ENCODE measurements at regions not wholly inside any gene's neighbourhood (a gene's known extent, or its start where the extent isn't known, plus 50 kb on each side); places are given as distances from the start of the nearest gene placed in this dataset.

DNA sequence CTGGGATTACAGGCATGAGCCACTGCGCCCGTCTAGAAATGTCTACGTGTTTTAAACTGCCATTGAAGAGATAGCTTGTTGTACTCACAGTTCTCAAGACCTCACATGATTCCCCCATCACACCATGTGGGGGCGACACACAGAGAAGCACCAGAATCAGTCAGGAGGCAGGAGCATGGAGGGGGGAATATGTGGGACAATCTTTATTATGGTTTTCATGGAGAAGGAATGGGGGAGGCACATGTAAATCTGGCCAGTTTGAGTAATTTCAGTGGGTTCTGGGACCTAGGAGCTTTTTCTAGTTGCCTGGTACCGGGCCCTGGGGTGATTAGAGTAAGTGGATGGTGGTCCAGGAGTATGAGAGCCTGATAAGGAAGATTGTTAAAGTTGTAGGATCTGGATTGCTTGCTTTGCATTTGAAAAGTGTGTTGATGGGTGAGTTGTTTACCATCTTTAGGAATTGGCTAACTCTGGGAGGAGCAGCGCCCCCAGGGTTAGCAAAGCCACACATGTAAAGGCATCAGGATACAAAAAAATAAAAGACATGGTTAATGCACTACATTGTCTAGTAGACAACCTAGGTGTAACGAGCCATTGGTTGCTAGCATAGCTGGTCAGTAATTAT is 85.4 kb upstream of the SLC13A1 start:
- no peak for TF ChIP-seq POLR2A (IDR thresholded peaks at IDR 0.05)
- no peak for TF ChIP-seq POLR2AphosphoS5 (IDR thresholded peaks at IDR 0.05)
- TF ChIP-seq, protein P1, sequence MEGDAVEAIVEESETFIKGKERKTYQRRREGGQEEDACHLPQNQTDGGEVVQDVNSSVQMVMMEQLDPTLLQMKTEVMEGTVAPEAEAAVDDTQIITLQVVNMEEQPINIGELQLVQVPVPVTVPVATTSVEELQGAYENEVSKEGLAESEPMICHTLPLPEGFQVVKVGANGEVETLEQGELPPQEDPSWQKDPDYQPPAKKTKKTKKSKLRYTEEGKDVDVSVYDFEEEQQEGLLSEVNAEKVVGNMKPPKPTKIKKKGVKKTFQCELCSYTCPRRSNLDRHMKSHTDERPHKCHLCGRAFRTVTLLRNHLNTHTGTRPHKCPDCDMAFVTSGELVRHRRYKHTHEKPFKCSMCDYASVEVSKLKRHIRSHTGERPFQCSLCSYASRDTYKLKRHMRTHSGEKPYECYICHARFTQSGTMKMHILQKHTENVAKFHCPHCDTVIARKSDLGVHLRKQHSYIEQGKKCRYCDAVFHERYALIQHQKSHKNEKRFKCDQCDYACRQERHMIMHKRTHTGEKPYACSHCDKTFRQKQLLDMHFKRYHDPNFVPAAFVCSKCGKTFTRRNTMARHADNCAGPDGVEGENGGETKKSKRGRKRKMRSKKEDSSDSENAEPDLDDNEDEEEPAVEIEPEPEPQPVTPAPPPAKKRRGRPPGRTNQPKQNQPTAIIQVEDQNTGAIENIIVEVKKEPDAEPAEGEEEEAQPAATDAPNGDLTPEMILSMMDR (IDR thresholded peaks at IDR 0.05 in 8 of 11, conservative IDR thresholded peaks at IDR 0.05 in 3 of 11), result no peak

DNA sequence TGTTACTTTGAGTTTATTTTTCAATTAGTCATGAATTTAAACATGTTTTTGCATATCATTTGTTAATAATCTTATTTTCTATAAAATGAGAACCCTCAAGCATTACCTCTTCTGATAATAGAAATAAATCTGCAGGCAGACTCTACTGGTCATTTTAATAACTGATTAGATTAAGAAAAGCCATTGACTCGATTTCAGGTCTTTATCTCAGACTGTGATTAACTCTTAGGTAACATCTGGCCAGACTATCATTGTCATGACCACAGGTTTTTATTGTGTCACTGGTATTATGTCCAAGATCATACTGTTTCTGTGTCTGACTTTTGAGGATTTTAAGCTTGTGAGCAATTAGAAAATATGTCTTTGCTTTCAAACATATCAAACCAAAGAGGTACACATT is 83.6 kb upstream of the SLC13A1 start:
- no peak overlapping the region for H3K27ac ChIP-seq
- peaks cover 0 to 11% (median 2%) of the 10 kb centered on the region in 8 donors for H3K9me3 ChIP-seq
- H3K4me1 ChIP-seq, result no peaks in the 10 kb centered on the region
- TF ChIP-seq POLR2AphosphoS5 (IDR thresholded peaks at IDR 0.05), result no peak
- no peaks in the 10 kb centered on the region for H3K27me3 ChIP-seq (replicated peaks in 1 of 7)
- 22 to 71% (median 66%) methylated on average over 1 of the region's 1 CpG for WGBS, 5 donors
- DNase-seq, result no peak
- H3K4me3 ChIP-seq, result no peak overlapping the region
- intact Hi-C loops (cut with DNase I; ENCODE audit: low total_unique reads), result no loop called here
- H3K36me3 ChIP-seq, result no peaks in the 10 kb centered on the region

More for the DNA sequence above, 85.4 kb upstream of the SLC13A1 start:
- peaks cover 0 to 11% (median 2%) of the 10 kb centered on the region in 8 donors for H3K9me3 ChIP-seq
- DNase-seq, result no peak
- H3K27me3 ChIP-seq (replicated peaks in 1 of 7), result no peaks in the 10 kb centered on the region
- intact Hi-C loops (cut with DNase I; ENCODE audit: low total_unique reads), result no loop called here
- no peaks in the 10 kb centered on the region for H3K36me3 ChIP-seq
- no peak overlapping the region for H3K4me3 ChIP-seq
- no peak overlapping the region for H3K27ac ChIP-seq
- no peaks in the 10 kb centered on the region for H3K4me1 ChIP-seq
- WGBS, 5 donors, result 48 to 62% (median 55%) methylated on average over 7 of the region's 7 CpGs

- H3K9me3 ChIP-seq, result peaks cover 0 to 2% (median 0%) of the 10 kb centered on the region in 8 donors
- TF ChIP-seq POLR2A (IDR thresholded peaks at IDR 0.05), result no peak
- TF ChIP-seq POLR2AphosphoS5 (IDR thresholded peaks at IDR 0.05), result no peak
- TF ChIP-seq, protein P1 (IDR thresholded peaks at IDR 0.05 in 8 of 11, conservative IDR thresholded peaks at IDR 0.05 in 3 of 11), result no peak
- intact Hi-C loops (cut with DNase I; ENCODE audit: low total_unique reads), result no loop called here
Measured at GRCh38 chr7:123282181-123282580, 82.4 kb upstream of the SLC13A1 start.

DNA sequence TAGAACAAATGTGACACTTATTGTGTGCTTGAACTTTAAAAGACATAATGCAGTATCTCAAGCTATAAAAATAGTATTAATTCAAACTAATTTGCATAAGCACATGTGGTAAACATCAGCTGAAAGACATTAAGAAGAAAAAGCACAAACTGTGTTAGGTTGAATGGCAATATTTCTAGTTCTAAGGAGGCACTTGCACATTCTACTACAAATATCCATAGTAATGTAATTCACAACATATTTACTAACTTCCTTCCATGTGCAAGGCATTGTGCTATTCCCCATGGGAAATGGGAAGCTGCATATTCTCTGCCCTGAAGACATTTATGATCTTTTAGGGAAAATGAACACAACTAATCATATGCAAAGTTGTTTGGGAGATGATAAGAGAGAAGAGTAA is 80.2 kb upstream of the SLC13A1 start:
- no peaks in the 10 kb centered on the region for H3K27me3 ChIP-seq (replicated peaks in 1 of 7)
- intact Hi-C loops (cut with DNase I; ENCODE audit: low total_unique reads), result no loop called here
- no peaks in the 10 kb centered on the region for H3K4me1 ChIP-seq
- DNase-seq, result no peak
- no peak for TF ChIP-seq POLR2AphosphoS5 (IDR thresholded peaks at IDR 0.05)
- TF ChIP-seq, protein P1 (IDR thresholded peaks at IDR 0.05 in 8 of 11, conservative IDR thresholded peaks at IDR 0.05 in 3 of 11), result no peak
- TF ChIP-seq POLR2A (IDR thresholded peaks at IDR 0.05), result no peak
- no peak overlapping the region for H3K4me3 ChIP-seq
- no peaks in the 10 kb centered on the region for H3K9me3 ChIP-seq
- H3K27ac ChIP-seq, result no peak overlapping the region
- H3K36me3 ChIP-seq, result no peaks in the 10 kb centered on the region

More at GRCh38 chr7:123282181-123282580, 82.4 kb upstream of the SLC13A1 start:
- no peaks in the 10 kb centered on the region for H3K4me1 ChIP-seq
- H3K4me3 ChIP-seq, result no peak overlapping the region
- H3K27me3 ChIP-seq (replicated peaks in 1 of 7), result no peaks in the 10 kb centered on the region
- no peak overlapping the region for H3K27ac ChIP-seq
- H3K36me3 ChIP-seq, result no peaks in the 10 kb centered on the region
- no peak for DNase-seq

Measured in spleen (tissue), 11 donors.